ENCODE measurements at regions not wholly inside any gene's neighbourhood (a gene's known extent, or its start where the extent isn't known, plus 50 kb on each side); places are given as distances from the start of the nearest gene placed in this dataset.

GRCh38 chr3:174495928-174496327 lies 363.2 kb upstream of the NAALADL2 start:
- TF ChIP-seq YY1 (IDR thresholded peaks at IDR 0.05; ENCODE audit: insufficient read depth, insufficient read length) (no peak), ZNF274 (IDR thresholded peaks at IDR 0.05; ENCODE audit: low read depth, low read length) (no peak), SUZ12 (IDR thresholded peaks at IDR 0.05; ENCODE audit: extremely low read depth, insufficient read depth, insufficient read length) (no peak)

Data from NT2/D1 (cell line).